DND-41 (cell line): ENCODE measurements at regions not wholly inside any gene's neighbourhood (a gene's known extent, or its start where the extent isn't known, plus 50 kb on each side); places are given as distances from the start of the nearest gene placed in this dataset.

ENCODE experiments used
- ATAC-seq: fragments of 200-7000 bp; cut with Tn5 transposase; 3 replicates; pipeline ENCODE4 v1.9.1; 2021; ENCODE audit warnings: low read depth; ENCODE audit not compliant: insufficient read depth
- DNase-seq: peaks from one replicate; pipeline ENCODE4 v3.0.0-alpha.2; 2020
- H2AFZ ChIP-seq: 2 replicates; pipeline ENCODE4 v1.6.0; 2012; ENCODE audit warnings: low read depth, low read length
- H3K27ac ChIP-seq: 2 replicates; pipeline ENCODE4 v1.5.1; 2012; ENCODE audit warnings: low read length, inconsistent platforms
- H3K27me3 ChIP-seq: fragments of 200-600 bp; sonication (generic); 2 replicates; pipeline ENCODE4 v1.6.0; 2012; ENCODE audit warnings: low read length, mild to moderate bottlenecking, inconsistent platforms; ENCODE audit not compliant: insufficient read depth, poor library complexity
- H3K36me3 ChIP-seq: 2 replicates; pipeline ENCODE4 v1.5.1; 2012; ENCODE audit warnings: low read length, inconsistent platforms; ENCODE audit not compliant: insufficient read depth
- H3K4me1 ChIP-seq: 2 replicates; pipeline ENCODE4 v1.5.1; 2012; ENCODE audit warnings: mild to moderate bottlenecking, low read length; ENCODE audit not compliant: insufficient read depth
- H3K4me2 ChIP-seq: 2 replicates; pipeline ENCODE4 v1.6.0; 2012; ENCODE audit warnings: mild to moderate bottlenecking, moderate library complexity, low read length, inconsistent platforms; ENCODE audit not compliant: insufficient read depth
- H3K4me3 ChIP-seq, 2 experiments: fragments of 200-600 bp in 1 of 2; shearing (Covaris generic) in 1 of 2; 2 replicates each; pipeline ENCODE4 v1.5.1; 2012 to 2016; ENCODE audit warnings: inconsistent platforms in 2 of 2, low read length in 2 of 2, mild to moderate bottlenecking in 2 of 2, low read depth in 1 of 2, moderate library complexity in 1 of 2
- H3K79me2 ChIP-seq: 2 replicates; pipeline ENCODE4 v1.6.0; 2012; ENCODE audit warnings: low read length, inconsistent platforms; ENCODE audit not compliant: insufficient read depth
- H3K9ac ChIP-seq: 2 replicates; pipeline ENCODE4 v1.6.0; 2012; ENCODE audit warnings: low read depth, mild to moderate bottlenecking, inconsistent platforms, low read length, moderate library complexity
- H3K9me3 ChIP-seq: 2 replicates; pipeline ENCODE4 v1.5.1; 2012; ENCODE audit warnings: low read length, moderate library complexity, mild to moderate bottlenecking, inconsistent platforms; ENCODE audit not compliant: insufficient read depth, severe bottlenecking
- H4K20me1 ChIP-seq: 2 replicates; pipeline ENCODE4 v1.6.0; 2012; ENCODE audit warnings: low read length; ENCODE audit not compliant: insufficient read depth
- EZH2 ChIP-seq: IDR thresholded peaks from 3 replicates; pipeline ENCODE4 v1.6.1; 2012; ENCODE audit warnings: borderline replicate concordance, low read depth, mild to moderate bottlenecking, moderate library complexity, low read length, inconsistent platforms; ENCODE audit not compliant: severe bottlenecking
- TF ChIP-seq, protein P1 (sequence below): IDR thresholded peaks from 2 replicates; pipeline ENCODE4 v1.5.1; 2012; ENCODE audit warnings: borderline replicate concordance, low read length, moderate library complexity, mild to moderate bottlenecking; ENCODE audit not compliant: poor library complexity, severe bottlenecking; ENCODE audit errors: extremely low read depth

- no peaks in the 10 kb centered on the region for H3K4me1 ChIP-seq
- H3K9ac ChIP-seq = no peak overlapping the region
- no peak overlapping the region for H3K4me3 ChIP-seq
- no peak for DNase-seq
- H3K27ac ChIP-seq = no peak overlapping the region
- TF ChIP-seq EZH2 = no peak
- TF ChIP-seq, protein P1, sequence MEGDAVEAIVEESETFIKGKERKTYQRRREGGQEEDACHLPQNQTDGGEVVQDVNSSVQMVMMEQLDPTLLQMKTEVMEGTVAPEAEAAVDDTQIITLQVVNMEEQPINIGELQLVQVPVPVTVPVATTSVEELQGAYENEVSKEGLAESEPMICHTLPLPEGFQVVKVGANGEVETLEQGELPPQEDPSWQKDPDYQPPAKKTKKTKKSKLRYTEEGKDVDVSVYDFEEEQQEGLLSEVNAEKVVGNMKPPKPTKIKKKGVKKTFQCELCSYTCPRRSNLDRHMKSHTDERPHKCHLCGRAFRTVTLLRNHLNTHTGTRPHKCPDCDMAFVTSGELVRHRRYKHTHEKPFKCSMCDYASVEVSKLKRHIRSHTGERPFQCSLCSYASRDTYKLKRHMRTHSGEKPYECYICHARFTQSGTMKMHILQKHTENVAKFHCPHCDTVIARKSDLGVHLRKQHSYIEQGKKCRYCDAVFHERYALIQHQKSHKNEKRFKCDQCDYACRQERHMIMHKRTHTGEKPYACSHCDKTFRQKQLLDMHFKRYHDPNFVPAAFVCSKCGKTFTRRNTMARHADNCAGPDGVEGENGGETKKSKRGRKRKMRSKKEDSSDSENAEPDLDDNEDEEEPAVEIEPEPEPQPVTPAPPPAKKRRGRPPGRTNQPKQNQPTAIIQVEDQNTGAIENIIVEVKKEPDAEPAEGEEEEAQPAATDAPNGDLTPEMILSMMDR = no peak
- no peaks in the 10 kb centered on the region for H3K9me3 ChIP-seq
- H2AFZ ChIP-seq = no peak overlapping the region
- H3K79me2 ChIP-seq = no peaks in the 10 kb centered on the region
- no peak overlapping the region for H3K4me2 ChIP-seq
- no peaks in the 10 kb centered on the region for H4K20me1 ChIP-seq
- H3K36me3 ChIP-seq = no peaks in the 10 kb centered on the region
- ATAC-seq = no peak
- H3K27me3 ChIP-seq = peaks cover 4% of the 10 kb centered on the region
Measured at GRCh38 chr1:29983321-29983720, 740.1 kb downstream of the MATN1 start.

- ATAC-seq = no peak
- H3K4me3 ChIP-seq = no peak overlapping the region
- H3K27ac ChIP-seq = no peak overlapping the region
- no peak overlapping the region for H2AFZ ChIP-seq
- no peak overlapping the region for H3K9ac ChIP-seq
- TF ChIP-seq, protein P1 = no peak
- no peak for TF ChIP-seq EZH2
- DNase-seq = no peak
- no peaks in the 10 kb centered on the region for H3K4me1 ChIP-seq
- H3K27me3 ChIP-seq = peaks cover 4% of the 10 kb centered on the region
- no peak overlapping the region for H3K4me2 ChIP-seq
- no peaks in the 10 kb centered on the region for H3K79me2 ChIP-seq
- H3K36me3 ChIP-seq = no peaks in the 10 kb centered on the region
- H4K20me1 ChIP-seq = no peaks in the 10 kb centered on the region
- no peaks in the 10 kb centered on the region for H3K9me3 ChIP-seq
Measured at GRCh38 chr1:29981586-29982239, 741.7 kb downstream of the MATN1 start.

DNA sequence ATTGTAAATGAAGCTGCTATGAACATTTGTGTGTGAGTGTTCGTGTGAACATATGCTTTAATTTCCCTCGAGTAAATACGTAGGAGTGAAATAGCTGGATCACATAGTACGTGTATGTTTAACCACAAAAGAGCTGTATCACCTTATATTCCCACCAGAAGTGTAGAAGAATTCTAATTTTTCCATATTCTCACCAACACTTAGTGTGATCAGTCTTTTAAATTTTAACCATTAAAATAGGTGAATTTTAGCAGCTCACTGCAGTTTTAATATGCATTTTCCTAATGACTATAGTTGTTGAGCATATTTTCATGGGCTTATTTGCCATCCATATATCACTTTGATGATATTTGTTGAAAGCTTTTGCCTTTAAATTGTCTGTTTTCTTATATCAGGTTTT lies 741.2 kb downstream of the PTPRU start:
- ATAC-seq = no peak
- H3K4me1 ChIP-seq = no peaks in the 10 kb centered on the region

More for the DNA sequence above, 741.2 kb downstream of the PTPRU start:
- no peak overlapping the region for H3K9ac ChIP-seq
- no peak overlapping the region for H3K4me3 ChIP-seq
- DNase-seq = no peak
- no peak overlapping the region for H2AFZ ChIP-seq
- no peak overlapping the region for H3K4me2 ChIP-seq
- H3K27me3 ChIP-seq = no peaks in the 10 kb centered on the region
- no peaks in the 10 kb centered on the region for H3K36me3 ChIP-seq
- H4K20me1 ChIP-seq = no peaks in the 10 kb centered on the region
- H3K27ac ChIP-seq = no peak overlapping the region
- H3K9me3 ChIP-seq = no peaks in the 10 kb centered on the region
- no peaks in the 10 kb centered on the region for H3K79me2 ChIP-seq
- TF ChIP-seq, protein P1 = no peak
